SK-MEL-5 (cell line): ENCODE measurements at regions not wholly inside any gene's neighbourhood (a gene's known extent, or its start where the extent isn't known, plus 50 kb on each side); places are given as distances from the start of the nearest gene placed in this dataset.
"Not testable (repeated sequence)": the region's sequence is repeated elsewhere in the genome, so short reads cannot be mapped to it uniquely, and the experiment has no call there.

Experiments used
- DNase-seq: peaks from one replicate; pipeline ENCODE4 v3.0.0-alpha.2; 2016; ENCODE audit warnings: low read depth, low spot score
- in situ Hi-C: cut with HindIII; loops from 2 replicates; pipeline ENCODE4 v1.10.0; 2016; ENCODE audit warnings: low sequenced_read_pairs, high pct_unique_total_duplicates, low pct_unique_long_range_greater_than_20kb
- small RNA-seq, 2 experiments: library from RNA; depleted of rRNA; stranded (forward); fragments of <200 nt; gene quantifications; one replicate each; pipeline ENCODE3, GENCODE V24; 2014

DNA sequence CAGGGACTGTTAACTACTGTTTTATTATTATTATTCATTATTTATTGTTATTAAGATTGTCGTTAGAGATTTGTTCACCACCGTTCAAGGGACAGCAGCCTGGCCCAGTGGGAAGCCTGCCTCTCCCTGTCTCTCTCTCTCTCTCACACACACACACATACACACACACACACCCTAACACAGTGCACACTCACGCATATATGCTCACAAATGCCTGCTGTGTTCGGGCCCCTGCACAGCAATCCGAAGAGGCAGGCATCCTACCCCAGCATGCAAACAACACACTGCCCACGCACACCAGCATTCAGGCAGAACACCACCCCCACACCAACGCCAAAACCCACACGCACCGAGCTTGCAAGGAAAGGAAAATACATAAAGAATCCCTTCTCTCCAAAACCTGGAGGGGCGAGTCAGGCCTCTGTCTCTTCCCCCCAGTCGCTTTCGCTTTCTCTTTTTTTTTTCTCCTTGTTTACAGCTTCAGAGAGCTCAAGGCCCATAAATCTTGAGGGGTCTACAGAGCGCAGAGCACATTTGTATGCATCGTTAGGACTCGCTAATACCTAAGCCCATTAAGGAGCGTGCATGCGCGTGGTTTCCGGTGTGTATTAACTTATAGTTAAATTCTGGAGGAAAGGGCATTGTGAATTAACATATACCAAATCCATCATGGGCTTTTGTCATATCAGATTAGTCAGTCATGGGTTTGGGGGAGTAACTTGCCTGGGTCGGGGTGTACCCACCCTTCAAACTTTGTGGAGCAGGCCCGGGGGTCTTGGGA lies 464.6 kb upstream of the ZNG1F start:
- in situ Hi-C loops, DNase-seq: not testable (repeated sequence)

DNA sequence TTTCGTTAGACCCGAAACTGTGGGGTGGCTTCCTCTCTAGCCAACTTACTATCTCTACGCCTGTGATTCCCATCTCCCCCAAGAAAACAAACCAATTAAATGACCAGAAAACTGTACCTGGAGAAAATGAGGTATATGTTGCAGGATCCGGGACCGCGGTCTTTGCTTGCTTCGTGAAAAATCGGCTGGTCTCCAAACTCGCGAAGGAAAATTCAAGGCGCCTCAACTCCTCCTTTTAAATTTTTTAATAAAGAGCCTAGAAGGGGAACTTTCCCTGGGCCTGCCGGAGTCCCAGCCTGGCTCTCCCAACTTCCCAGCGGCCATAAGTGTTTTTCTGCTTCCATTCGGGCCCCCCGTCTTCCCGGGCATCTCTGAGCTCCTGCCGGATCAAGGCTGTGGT lies 463.7 kb upstream of the ZNG1F start:
- DNase-seq, in situ Hi-C loops: not testable (repeated sequence)

DNA sequence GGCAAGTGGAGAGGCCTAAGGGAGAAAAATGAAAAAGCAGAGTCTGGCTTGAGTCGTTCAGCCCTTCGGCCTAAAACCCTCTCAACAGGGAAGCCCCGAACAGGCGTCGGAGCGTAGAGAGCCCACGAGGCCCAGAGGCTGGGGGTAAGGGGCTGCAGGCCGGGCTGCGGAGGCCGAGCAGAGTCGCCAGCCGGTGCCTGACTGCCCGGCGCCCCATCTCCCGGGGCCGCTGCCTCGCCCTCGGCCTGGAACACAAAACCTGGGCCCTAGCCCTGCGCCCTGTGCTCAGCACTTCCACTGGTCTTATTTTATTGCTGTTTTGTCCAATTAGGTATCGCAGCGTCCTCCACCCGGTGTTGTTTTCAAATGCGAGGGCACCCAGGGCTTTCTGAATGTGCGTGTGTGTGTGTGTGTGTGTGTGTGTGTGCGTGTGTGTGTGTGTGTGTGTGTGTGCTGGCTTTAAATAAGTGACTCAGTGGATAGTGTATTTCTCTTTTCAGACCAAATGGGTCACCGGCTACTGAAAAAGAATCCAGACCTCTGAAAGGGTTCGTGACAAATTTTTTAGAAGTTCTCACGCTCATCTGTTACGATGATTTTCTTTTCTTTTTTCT lies 463.1 kb upstream of the ZNG1F start:
- in situ Hi-C loops, DNase-seq: not testable (repeated sequence)

GRCh38 chr9:41650086-41650485 lies 461.0 kb upstream of the ZNG1F start:
- DNase-seq, in situ Hi-C loops: not testable (repeated sequence)

DNA sequence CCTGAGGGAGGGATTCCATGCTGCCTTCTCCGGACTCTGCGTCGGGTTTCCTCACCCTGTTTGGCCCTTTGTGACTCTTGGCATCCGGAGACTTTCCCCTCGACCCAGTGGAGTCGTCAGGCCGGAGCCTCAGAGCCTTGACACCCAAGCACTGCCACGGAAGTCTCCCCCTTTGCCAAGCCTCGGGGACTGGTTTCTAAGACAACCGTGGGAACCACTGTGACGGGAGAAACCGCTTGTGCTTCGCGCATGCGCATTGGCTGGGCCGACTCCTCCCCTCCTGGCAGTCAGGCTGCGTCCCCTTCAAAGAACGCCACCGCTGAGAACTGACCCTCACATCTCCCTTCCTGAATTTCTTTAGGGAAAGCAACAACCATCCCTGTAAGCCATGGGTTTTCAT lies 459.4 kb upstream of the ZNG1F start:
- in situ Hi-C loops, DNase-seq: not testable (repeated sequence)

DNA sequence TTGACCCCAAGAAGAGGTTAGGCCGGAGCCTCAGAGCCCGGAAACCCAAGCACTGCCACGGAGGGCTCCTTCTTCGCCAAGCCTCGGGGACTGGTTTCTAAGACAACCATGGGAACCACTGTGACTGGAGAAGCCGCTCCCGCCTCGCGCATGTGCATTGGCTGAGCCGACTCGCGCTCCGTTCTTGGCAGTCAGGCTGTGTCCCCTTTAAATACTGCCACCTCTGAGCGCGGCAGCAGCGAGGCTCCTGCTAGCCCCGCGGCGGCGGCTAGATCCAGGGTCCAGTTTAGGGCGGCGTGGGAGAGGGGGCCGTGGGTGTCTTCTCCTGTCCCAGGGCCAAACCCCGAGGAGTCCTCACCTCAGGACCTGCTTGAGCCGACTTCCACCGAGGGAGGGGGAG lies 457.1 kb upstream of the ZNG1F start:
- DNase-seq, in situ Hi-C loops: not testable (repeated sequence)

DNA sequence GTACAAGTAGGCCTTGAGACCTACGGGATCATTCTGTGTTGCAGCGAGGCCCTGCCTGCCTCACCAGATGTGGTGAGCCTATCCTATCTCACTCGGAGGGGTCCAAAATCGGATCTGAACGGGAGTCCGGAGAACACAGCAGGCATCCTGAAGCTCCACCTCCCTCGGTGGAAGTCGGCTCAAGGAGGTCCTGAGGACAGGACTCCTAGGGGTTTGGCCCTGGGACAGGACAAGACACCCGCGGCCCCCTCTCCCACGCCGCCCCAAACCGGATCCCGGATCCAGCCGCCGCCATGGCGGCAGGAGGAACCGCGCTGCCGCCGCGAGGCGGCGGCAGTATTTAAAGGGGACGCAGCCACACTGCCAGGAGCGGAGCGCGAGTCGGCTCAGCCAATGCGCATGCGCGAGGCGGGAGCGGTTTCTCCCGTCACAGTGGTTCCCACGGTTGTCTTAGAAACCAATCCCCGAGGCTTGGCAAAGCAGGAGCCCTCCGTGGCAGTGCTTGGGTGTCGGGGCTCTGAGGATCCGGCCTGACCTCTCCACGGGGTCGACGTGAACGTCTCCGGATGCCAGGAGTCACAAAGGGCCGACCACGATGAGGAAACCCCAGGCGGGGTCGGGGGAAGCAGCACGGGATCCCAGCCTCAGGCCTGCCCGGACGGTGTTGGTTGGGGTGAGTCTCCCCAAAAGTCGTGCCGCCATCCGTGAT lies 454.6 kb upstream of the ZNG1F start:
- peak; percentile 82 for DNase-seq
- in situ Hi-C loops, result not testable (repeated sequence)

DNA sequence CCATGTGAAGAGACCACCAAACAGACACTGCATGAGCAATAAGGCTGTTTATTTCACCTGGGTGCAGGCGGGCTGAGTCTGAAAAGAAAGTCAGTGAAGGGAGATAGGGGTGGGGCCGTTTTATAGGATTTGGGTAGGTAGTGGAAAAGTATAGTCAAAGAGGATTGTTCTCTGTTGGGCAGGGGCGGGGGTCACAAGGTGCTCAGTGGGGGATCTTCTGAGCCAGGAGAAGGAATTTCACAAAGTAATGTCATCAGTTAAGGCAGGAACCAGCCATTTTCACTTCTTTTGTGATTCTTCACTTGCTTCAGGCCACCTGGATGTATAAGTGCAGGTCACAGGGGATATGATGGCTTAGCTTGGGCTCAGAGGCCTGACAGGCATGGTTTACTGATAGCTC lies 444.6 kb upstream of the ZNG1F start:
- DNase-seq, in situ Hi-C loops: not testable (repeated sequence)

DNA sequence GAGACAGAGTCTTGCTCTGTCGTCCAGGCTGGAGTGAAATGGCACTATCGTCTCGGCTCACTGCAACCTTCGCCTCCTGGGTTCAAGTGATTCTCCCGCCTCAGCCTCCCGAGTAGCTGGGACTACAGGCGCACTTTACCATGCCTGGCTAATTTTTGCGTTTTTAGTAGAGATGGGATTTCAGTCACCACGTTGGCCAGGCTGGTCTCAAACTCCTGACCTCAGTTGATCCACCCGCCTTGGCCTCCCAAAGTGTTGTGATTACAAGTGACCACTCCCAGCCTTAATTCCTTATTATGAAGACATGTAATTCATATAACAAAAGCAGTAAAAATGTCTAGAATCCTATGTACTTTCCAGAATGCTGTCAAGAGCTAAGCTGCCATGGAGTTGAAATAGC lies 434.5 kb upstream of the ZNG1F start:
- DNase-seq, in situ Hi-C loops: not testable (repeated sequence)

GRCh38 chr9:41619254-41619653 lies 430.1 kb upstream of the ZNG1F start:
- DNase-seq, in situ Hi-C loops: not testable (repeated sequence)

GRCh38 chr9:41606961-41607547 lies 417.9 kb upstream of the ZNG1F start:
- in situ Hi-C loops, result not testable (repeated sequence)

DNA sequence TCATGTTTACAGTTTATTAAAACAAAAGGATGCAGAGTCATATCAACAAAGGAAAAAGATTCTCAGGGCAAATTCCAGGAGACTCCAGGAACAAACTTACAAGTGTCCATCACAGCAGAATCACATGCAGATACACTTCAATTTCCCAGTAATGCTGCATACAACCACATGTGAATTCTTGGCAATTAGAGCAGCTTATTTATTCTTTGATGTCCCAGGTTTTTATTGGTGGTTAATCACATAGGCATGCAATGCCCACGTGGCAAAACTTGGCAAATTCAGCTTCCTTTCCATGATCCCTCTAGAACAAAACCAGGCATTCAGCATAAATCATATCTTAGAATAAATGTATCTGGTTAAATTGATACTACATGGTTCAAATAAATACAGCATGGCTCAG lies 376.5 kb upstream of the ZNG1F start:
- DNase-seq, result peak; percentile 62
- in situ Hi-C loops, result not testable (repeated sequence)

More at GRCh38 chr9:41606961-41607547, 417.9 kb upstream of the ZNG1F start:
- DNase-seq, result not testable (repeated sequence)

Small RNA genes lying in the stretch of these regions (small RNA-seq; reads per million reads assigned to genes)
- gene AL591926.1 (0 reads per million in 2 experiments), gene AL591926.4 (0 reads per million in 2 experiments), gene AL591926.5 (0 reads per million in 2 experiments), gene AL591926.6 (0 reads per million in 2 experiments), gene AL591926.8 (0 reads per million in 2 experiments), gene AL591926.9 (0 reads per million in 2 experiments), gene RF00019 (0 reads per million in 2 experiments), gene RF00156 (0 reads per million in 2 experiments), gene RN7SL565P (0 reads per million in 2 experiments)
